ENCODE measurements at regions not wholly inside any gene's neighbourhood (a gene's known extent, or its start where the extent isn't known, plus 50 kb on each side); places are given as distances from the start of the nearest gene placed in this dataset.

DNA sequence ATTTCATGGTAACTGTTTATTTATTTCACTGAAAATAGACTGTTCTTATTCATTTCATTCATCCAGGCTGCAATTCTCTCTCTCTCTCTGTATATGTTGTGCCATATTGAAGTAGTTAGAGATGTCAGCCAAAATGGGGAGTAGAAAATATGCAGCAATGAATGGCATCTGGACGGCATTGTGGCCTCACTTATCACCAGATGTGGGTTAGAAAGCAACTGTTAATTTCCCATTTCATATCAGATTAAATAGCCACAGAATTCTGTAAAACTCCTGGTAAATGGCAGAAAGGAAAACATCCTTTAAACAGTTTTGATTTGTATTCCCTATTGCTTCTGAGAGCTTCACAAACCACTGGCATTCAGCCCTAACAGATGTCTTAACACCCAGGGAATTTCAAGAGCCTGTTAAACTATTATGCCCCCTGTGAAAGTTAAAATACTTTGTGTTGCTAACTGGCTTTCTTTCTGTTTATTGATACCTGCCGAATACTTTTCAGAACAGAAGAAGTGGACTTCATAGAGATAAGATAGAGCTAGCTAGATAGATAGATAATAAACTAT is 1763.3 kb upstream of the MIR17HG start:
- Histone ChIP-seq H3K4me3 (ENCODE audit: low read depth, low read length) (no peak overlapping the region), H3K27ac (ENCODE audit: low read depth) (no peak overlapping the region), H3K36me3 (ENCODE audit: insufficient read depth) (no peaks in the 10 kb centered on the region), H3K4me1 (ENCODE audit: insufficient read depth) (no peaks in the 10 kb centered on the region)
- DNase-seq (ENCODE audit: extremely low spot score): no peak
- WGBS: 18% methylated on average over 2 of the region's 2 CpGs

DNA sequence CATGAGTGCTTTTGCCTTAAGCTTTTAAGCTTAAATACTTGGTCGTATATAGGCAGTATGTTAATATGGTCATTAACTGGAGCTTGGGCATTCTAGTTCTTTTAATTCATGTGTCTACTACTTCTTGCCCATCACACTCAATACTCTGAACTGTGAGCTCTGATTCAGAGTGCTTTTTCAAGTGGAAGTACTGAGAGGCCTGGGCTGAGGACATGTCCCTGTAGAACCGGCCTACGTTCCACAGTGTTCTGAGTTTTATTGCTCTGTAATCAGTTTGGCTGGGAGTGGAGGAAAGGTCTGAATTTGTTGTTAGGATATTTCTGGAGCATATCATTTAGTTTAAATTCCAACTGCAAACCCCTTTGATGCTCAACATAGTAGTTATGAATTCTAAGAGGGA is 1744.8 kb upstream of the MIR17HG start:
- 64% methylated on average over 3 of the region's 3 CpGs for WGBS
- no peaks in the 10 kb centered on the region for H3K36me3 ChIP-seq (ENCODE audit: insufficient read depth)
- no peaks in the 10 kb centered on the region for H3K4me1 ChIP-seq (ENCODE audit: insufficient read depth)
- no peak overlapping the region for H3K4me3 ChIP-seq (ENCODE audit: low read depth, low read length)
- no peak overlapping the region for H3K27ac ChIP-seq (ENCODE audit: low read depth)
- no peak for DNase-seq (ENCODE audit: extremely low spot score)

DNA sequence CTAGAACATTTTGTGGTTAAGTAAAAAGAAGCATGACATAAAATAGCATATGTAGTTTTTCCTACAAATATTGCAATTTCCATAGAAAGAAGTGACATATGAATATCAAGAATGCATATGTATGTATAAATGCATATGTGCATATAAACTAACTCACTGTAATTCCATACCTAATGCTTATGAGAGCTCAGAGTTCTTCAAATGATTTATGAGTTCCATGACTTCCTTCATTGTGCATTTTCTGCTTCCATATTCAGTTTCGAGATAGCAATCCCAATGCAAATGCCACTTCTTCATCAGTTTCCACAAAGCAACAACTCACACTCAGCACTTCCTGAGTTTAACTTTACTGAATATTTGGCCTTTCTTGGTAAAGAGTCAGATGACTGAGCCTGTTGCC is 1744.3 kb upstream of the MIR17HG start:
- DNase-seq (ENCODE audit: extremely low spot score): no peak
- Histone ChIP-seq H3K4me3 (ENCODE audit: low read depth, low read length) (no peak overlapping the region), H3K36me3 (ENCODE audit: insufficient read depth) (no peaks in the 10 kb centered on the region), H3K4me1 (ENCODE audit: insufficient read depth) (no peaks in the 10 kb centered on the region), H3K27ac (ENCODE audit: low read depth) (no peak overlapping the region)
- 85% methylated on average over 1 of the region's 1 CpG for WGBS

DNA sequence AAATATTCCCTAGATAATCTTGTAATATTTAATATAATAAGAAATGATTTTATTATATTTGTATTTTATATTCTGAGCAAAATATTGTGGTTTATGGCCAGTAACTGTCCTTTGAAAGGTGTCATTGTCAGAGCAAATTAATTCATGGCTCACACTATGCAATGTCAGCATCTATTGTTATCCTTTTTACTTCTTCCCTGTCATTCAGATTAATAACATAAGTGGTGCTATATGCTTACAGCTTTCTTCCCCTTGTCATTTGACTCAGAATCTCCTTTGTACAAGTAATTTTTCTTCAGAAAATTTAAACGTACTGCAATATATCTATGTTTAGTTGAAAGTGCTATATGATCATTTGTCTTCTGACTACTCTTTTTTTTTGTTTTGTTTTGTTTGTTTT is 1738.2 kb upstream of the MIR17HG start:
- 68% methylated on average over 1 of the region's 1 CpG for WGBS
- DNase-seq (ENCODE audit: extremely low spot score): no peak
- Histone ChIP-seq H3K27ac (ENCODE audit: low read depth) (no peak overlapping the region), H3K36me3 (ENCODE audit: insufficient read depth) (no peaks in the 10 kb centered on the region), H3K4me3 (ENCODE audit: low read depth, low read length) (no peak overlapping the region), H3K4me1 (ENCODE audit: insufficient read depth) (no peaks in the 10 kb centered on the region)

DNA sequence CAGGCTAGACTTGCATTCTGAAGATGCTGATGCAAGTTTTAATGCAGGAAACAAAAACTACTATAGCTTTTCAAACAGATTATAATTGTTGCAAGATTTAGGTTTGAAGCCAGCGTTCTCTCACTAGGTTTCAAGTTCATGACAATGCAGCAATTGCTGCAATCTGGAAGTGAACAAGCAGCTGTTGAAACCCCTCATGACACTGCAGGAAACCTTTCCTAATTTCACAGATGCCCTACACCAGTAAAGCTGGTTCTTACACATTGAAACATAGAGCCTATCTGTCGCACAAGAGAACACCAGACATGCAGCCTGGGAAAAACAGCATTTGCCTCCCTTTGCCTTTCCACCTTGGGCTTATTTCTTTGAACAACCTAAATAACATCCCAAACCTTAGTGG is 1737.2 kb upstream of the MIR17HG start:
- Histone ChIP-seq H3K4me1 (ENCODE audit: insufficient read depth) (no peaks in the 10 kb centered on the region), H3K36me3 (ENCODE audit: insufficient read depth) (no peaks in the 10 kb centered on the region), H3K27ac (ENCODE audit: low read depth) (no peak overlapping the region), H3K4me3 (ENCODE audit: low read depth, low read length) (no peak overlapping the region)
- DNase-seq (ENCODE audit: extremely low spot score): no peak
- 65% methylated on average over 2 of the region's 2 CpGs for WGBS

DNA sequence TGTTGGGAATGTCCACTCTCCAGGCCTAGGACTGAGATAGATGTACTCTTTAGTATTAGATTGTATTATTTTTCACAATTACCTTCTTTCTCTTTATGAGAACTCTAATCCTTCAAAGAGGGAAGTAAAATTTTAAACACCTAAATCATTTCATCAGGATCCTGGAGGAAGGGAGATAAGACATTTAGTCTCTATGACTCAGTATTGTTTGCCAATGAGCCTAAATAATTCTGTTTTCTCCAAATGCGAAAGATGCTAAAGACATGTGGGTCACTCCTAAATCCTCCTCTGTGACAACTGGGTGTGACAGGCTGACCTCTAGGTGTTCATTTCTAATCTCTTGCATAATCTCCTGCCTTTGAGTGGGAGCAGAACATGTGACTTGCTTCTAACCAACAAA is 1736.6 kb upstream of the MIR17HG start:
- H3K4me1 ChIP-seq (ENCODE audit: insufficient read depth): no peaks in the 10 kb centered on the region
- no peak overlapping the region for H3K4me3 ChIP-seq (ENCODE audit: low read depth, low read length)
- 84% methylated on average over 1 of the region's 1 CpG for WGBS
- H3K27ac ChIP-seq (ENCODE audit: low read depth): no peak overlapping the region
- DNase-seq (ENCODE audit: extremely low spot score): no peak
- no peaks in the 10 kb centered on the region for H3K36me3 ChIP-seq (ENCODE audit: insufficient read depth)

GRCh38 chr13:89627996-89628395 is 1719.5 kb upstream of the MIR17HG start:
- no peak overlapping the region for H3K27ac ChIP-seq (ENCODE audit: low read depth)
- H3K4me3 ChIP-seq (ENCODE audit: low read depth, low read length): no peak overlapping the region
- no peaks in the 10 kb centered on the region for H3K4me1 ChIP-seq (ENCODE audit: insufficient read depth)
- no peaks in the 10 kb centered on the region for H3K36me3 ChIP-seq (ENCODE audit: insufficient read depth)
- WGBS: 83% methylated on average over 2 of the region's 2 CpGs
- DNase-seq (ENCODE audit: extremely low spot score): no peak

DNA sequence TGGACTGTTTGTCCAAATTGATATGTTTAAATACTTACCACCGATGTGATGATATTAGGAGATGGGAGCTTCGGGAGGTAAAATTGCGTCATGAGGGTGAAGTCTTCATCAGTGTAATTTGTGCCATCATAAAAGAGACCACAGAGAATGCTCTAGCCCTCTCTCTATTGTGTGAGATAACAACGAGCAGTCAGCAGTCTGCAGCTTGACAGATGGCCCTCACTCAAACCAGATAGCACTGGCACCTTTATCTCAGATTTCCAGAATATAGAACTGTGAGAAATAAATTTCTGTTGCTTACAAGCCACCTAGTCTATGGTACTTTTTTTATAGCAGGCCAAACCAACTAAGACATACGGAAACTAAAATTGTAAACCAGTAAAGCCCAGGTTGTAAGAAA is 1718.9 kb upstream of the MIR17HG start:
- no peaks in the 10 kb centered on the region for H3K36me3 ChIP-seq (ENCODE audit: insufficient read depth)
- H3K4me3 ChIP-seq (ENCODE audit: low read depth, low read length): no peak overlapping the region
- WGBS: 71% methylated on average over 5 of the region's 5 CpGs
- H3K27ac ChIP-seq (ENCODE audit: low read depth): no peak overlapping the region
- no peak for DNase-seq (ENCODE audit: extremely low spot score)
- H3K4me1 ChIP-seq (ENCODE audit: insufficient read depth): no peaks in the 10 kb centered on the region

- Histone ChIP-seq H3K36me3 (ENCODE audit: insufficient read depth) (no peaks in the 10 kb centered on the region), H3K27ac (ENCODE audit: low read depth) (no peak overlapping the region), H3K4me1 (ENCODE audit: insufficient read depth) (no peaks in the 10 kb centered on the region), H3K4me3 (ENCODE audit: low read depth, low read length) (no peak overlapping the region)
- WGBS: 92% methylated on average over 7 of the region's 7 CpGs
- no peak for DNase-seq (ENCODE audit: extremely low spot score)
Measured at GRCh38 chr13:89650226-89650625, 1697.3 kb upstream of the MIR17HG start.

GRCh38 chr13:89660752-89661151 is 1686.7 kb upstream of the MIR17HG start:
- no peaks in the 10 kb centered on the region for H3K36me3 ChIP-seq (ENCODE audit: insufficient read depth)

GRCh38 chr13:89673789-89674311 is 1673.6 kb upstream of the MIR17HG start:
- no peaks in the 10 kb centered on the region for H3K4me1 ChIP-seq (ENCODE audit: insufficient read depth)
- H3K4me3 ChIP-seq (ENCODE audit: low read depth, low read length): no peak overlapping the region
- no peak for DNase-seq (ENCODE audit: extremely low spot score)
- H3K36me3 ChIP-seq (ENCODE audit: insufficient read depth): no peaks in the 10 kb centered on the region
- H3K27ac ChIP-seq (ENCODE audit: low read depth): no peak overlapping the region
- WGBS: 78% methylated on average over 3 of the region's 3 CpGs

More at GRCh38 chr13:89660752-89661151, 1686.7 kb upstream of the MIR17HG start:
- Histone ChIP-seq H3K27ac (ENCODE audit: low read depth) (no peak overlapping the region), H3K4me1 (ENCODE audit: insufficient read depth) (no peaks in the 10 kb centered on the region), H3K4me3 (ENCODE audit: low read depth, low read length) (no peak overlapping the region)
- no peak for DNase-seq (ENCODE audit: extremely low spot score)

DNA sequence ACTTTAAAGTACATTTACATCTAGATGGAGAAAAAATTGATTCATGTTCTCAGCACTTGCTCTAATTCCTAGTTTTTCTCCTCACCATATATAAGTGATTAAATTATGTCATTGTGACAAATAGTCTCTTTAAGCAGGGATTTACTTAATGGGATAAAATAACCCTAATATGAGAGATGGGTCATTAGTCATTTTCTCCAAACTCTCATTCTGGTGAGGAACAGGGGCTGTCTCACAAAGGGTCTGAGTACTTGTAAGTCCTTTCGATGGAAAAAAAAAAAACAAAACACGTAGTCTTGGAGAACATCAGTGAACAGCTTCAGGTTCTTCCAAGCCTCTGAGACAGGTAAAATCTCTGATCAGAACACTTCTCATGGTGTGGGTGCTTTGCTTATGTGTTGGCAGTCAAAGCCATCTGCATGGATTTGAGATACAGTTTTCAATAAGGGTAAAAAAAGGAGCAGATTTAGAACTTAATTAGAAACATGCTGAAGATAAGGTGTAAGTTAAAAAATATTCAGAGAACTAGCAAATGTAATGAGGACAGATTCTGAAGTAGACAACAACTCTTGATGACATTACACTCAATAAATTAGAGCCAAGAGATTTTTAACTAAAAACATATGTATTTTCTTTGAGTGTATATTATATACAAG is 1668.9 kb upstream of the MIR17HG start:
- 75% methylated on average over 2 of the region's 2 CpGs for WGBS
- no peak for DNase-seq (ENCODE audit: extremely low spot score)
- no peaks in the 10 kb centered on the region for H3K36me3 ChIP-seq (ENCODE audit: insufficient read depth)
- no peak overlapping the region for H3K4me3 ChIP-seq (ENCODE audit: low read depth, low read length)
- no peak overlapping the region for H3K27ac ChIP-seq (ENCODE audit: low read depth)
- no peaks in the 10 kb centered on the region for H3K4me1 ChIP-seq (ENCODE audit: insufficient read depth)

DNA sequence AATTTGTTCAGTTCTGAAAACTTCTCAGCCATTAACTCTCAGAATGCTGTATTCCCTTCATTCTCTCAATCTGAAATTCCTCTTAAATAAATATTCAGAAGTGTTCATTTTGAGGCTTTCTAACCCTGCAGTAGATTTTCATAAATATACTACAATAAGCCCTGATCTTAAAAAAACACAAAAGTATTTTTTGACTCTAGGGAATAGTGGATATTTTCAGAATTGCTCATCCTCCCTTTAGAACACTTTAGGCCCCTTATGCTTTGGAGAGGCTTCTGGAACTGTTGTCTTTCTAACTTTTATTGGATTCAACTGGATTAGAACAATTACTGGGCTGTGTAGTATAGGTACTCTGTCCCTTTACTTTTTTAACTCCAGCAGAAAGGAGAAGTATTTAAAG is 1662.6 kb upstream of the MIR17HG start:
- no peak for DNase-seq (ENCODE audit: extremely low spot score)
- no peak overlapping the region for H3K27ac ChIP-seq (ENCODE audit: low read depth)
- no peak overlapping the region for H3K4me3 ChIP-seq (ENCODE audit: low read depth, low read length)
- no peaks in the 10 kb centered on the region for H3K4me1 ChIP-seq (ENCODE audit: insufficient read depth)
- no peaks in the 10 kb centered on the region for H3K36me3 ChIP-seq (ENCODE audit: insufficient read depth)

GRCh38 chr13:89686171-89686570 is 1661.3 kb upstream of the MIR17HG start:
- H3K4me1 ChIP-seq (ENCODE audit: insufficient read depth): no peaks in the 10 kb centered on the region
- DNase-seq (ENCODE audit: extremely low spot score): no peak
- no peak overlapping the region for H3K4me3 ChIP-seq (ENCODE audit: low read depth, low read length)
- no peaks in the 10 kb centered on the region for H3K36me3 ChIP-seq (ENCODE audit: insufficient read depth)
- H3K27ac ChIP-seq (ENCODE audit: low read depth): no peak overlapping the region
- WGBS: 86% methylated on average over 5 of the region's 5 CpGs

All from urinary bladder (tissue), 3 donors.